Thyroid gland (tissue), 4 donors: ENCODE measurements at regions not wholly inside any gene's neighbourhood (a gene's known extent, or its start where the extent isn't known, plus 50 kb on each side); places are given as distances from the start of the nearest gene placed in this dataset.

Experiments used
- POLR2A ChIP-seq, 2 donors: fragments of 450-650 bp; IDR thresholded peaks; one replicate each; pipeline ENCODE4 v1.6.1; 2017; ENCODE audit warnings: antibody characterized with exemption in 2 of 2, mild to moderate bottlenecking in 2 of 2, moderate library complexity in 1 of 2
- TF ChIP-seq, protein P1 (sequence below), 6 experiments: fragments of 200-600 bp in 3 of 6; fragments of 450-650 bp in 3 of 6; sonication (generic) in 3 of 6; IDR thresholded peaks; one replicate each; pipeline ENCODE4 v1.5.1; 2016 to 2019; ENCODE audit warnings: antibody characterized with exemption in 6 of 6, mild to moderate bottlenecking in 2 of 6, inconsistent platforms in 1 of 6, moderate library complexity in 1 of 6

DNA sequence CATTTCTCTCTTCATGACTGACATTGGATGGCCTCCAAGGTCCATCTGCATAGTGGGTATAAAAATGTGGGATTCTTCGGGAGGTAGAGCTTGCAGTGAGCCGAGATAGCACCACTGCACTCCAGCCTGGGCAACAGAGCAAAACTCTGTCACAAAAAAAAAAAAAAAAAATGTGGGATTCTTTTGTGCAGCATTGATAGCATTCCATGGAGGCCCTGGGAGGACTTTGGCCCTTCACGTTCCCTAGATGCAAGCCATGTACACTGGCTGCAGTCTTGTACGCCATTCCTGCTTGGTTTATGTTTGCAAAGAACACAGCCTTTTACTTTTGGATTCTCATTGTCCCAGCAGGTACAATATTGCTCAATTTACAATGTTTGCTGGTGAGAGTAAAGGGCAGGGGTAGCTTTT is 157.8 kb downstream of the SLCO4C1 start:
- TF ChIP-seq, protein P1, sequence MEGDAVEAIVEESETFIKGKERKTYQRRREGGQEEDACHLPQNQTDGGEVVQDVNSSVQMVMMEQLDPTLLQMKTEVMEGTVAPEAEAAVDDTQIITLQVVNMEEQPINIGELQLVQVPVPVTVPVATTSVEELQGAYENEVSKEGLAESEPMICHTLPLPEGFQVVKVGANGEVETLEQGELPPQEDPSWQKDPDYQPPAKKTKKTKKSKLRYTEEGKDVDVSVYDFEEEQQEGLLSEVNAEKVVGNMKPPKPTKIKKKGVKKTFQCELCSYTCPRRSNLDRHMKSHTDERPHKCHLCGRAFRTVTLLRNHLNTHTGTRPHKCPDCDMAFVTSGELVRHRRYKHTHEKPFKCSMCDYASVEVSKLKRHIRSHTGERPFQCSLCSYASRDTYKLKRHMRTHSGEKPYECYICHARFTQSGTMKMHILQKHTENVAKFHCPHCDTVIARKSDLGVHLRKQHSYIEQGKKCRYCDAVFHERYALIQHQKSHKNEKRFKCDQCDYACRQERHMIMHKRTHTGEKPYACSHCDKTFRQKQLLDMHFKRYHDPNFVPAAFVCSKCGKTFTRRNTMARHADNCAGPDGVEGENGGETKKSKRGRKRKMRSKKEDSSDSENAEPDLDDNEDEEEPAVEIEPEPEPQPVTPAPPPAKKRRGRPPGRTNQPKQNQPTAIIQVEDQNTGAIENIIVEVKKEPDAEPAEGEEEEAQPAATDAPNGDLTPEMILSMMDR (IDR thresholded peaks at IDR 0.05): no peak
- TF ChIP-seq POLR2A (IDR thresholded peaks at IDR 0.05): no peak
